ENCODE measurements at regions not wholly inside any gene's neighbourhood (a gene's known extent, or its start where the extent isn't known, plus 50 kb on each side); places are given as distances from the start of the nearest gene placed in this dataset.

GRCh38 chr6:40735521-40735920 is 148.4 kb upstream of the LRFN2 start:
- DNase-seq (no peak), ATAC-seq (no peak)
- Mint-ChIP-seq H3K27ac (no peak overlapping the region), H3K27me3 (peaks cover 13% of the 10 kb centered on the region), H3K36me3 (no peaks in the 10 kb centered on the region), H3K9me3 (ENCODE audit: low read depth) (no peaks in the 10 kb centered on the region), H3K4me3 (no peak overlapping the region), H3K4me1 (no peaks in the 10 kb centered on the region)
- CTCF ChIA-PET = no interaction called here

DNA sequence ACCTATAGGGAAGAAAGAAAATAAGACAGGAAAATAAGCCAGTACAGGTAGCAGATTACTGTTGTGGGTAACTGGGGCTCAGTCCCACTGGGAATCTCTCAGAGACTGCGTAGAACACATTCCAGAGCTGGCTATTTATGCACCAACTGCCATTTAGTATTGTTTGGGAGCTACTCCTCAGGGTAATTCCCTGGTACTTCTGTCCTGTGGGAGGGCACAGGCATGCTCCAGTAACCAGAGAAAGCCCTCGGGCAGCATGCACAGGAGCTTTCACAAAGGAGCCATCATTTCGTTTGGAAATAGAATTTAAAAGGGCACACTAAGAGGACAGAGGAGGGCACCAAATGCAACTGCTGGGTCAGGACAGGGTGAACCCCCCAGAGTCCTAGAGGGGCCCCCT is 148.0 kb upstream of the LRFN2 start:
- no peaks in the 10 kb centered on the region for H3K9me3 Mint-ChIP-seq (ENCODE audit: low read depth)
- H3K27ac Mint-ChIP-seq = no peak overlapping the region
- no peaks in the 10 kb centered on the region for H3K4me1 Mint-ChIP-seq
- H3K36me3 Mint-ChIP-seq = no peaks in the 10 kb centered on the region
- ATAC-seq (no peak), DNase-seq (no peak)
- CTCF ChIA-PET = no interaction called here
- no peak overlapping the region for H3K4me3 Mint-ChIP-seq
- peaks cover 13% of the 10 kb centered on the region for H3K27me3 Mint-ChIP-seq

- no peaks in the 10 kb centered on the region for H3K9me3 Mint-ChIP-seq (ENCODE audit: low read depth)
- no peak for DNase-seq
- H3K4me1 Mint-ChIP-seq = no peaks in the 10 kb centered on the region
- no peak overlapping the region for H3K27ac Mint-ChIP-seq
- no peak overlapping the region for H3K4me3 Mint-ChIP-seq
- ATAC-seq = no peak
- peaks cover 17% of the 10 kb centered on the region for H3K27me3 Mint-ChIP-seq
- CTCF ChIA-PET = no interaction called here
- no peaks in the 10 kb centered on the region for H3K36me3 Mint-ChIP-seq
These were observed 147.4 kb upstream of the LRFN2 start for GRCh38 chr6:40734607-40735006.

GRCh38 chr6:40733770-40734396 is 146.7 kb upstream of the LRFN2 start:
- Mint-ChIP-seq H3K27me3 (peaks cover 20% of the 10 kb centered on the region), H3K9me3 (ENCODE audit: low read depth) (no peaks in the 10 kb centered on the region), H3K4me1 (no peaks in the 10 kb centered on the region), H3K36me3 (no peaks in the 10 kb centered on the region), H3K4me3 (no peak overlapping the region), H3K27ac (no peak overlapping the region)
- DNase-seq (no peak), ATAC-seq (no peak)
- CTCF ChIA-PET = no interaction called here

GRCh38 chr6:40733290-40733689 is 146.1 kb upstream of the LRFN2 start:
- no peak overlapping the region for H3K4me3 Mint-ChIP-seq
- H3K9me3 Mint-ChIP-seq (ENCODE audit: low read depth) = no peaks in the 10 kb centered on the region
- no peak overlapping the region for H3K27ac Mint-ChIP-seq
- H3K4me1 Mint-ChIP-seq = no peaks in the 10 kb centered on the region
- H3K36me3 Mint-ChIP-seq = no peaks in the 10 kb centered on the region
- H3K27me3 Mint-ChIP-seq = peaks cover 21% of the 10 kb centered on the region
- CTCF ChIA-PET = no interaction called here
- DNase-seq = no peak
- no peak for ATAC-seq

DNA sequence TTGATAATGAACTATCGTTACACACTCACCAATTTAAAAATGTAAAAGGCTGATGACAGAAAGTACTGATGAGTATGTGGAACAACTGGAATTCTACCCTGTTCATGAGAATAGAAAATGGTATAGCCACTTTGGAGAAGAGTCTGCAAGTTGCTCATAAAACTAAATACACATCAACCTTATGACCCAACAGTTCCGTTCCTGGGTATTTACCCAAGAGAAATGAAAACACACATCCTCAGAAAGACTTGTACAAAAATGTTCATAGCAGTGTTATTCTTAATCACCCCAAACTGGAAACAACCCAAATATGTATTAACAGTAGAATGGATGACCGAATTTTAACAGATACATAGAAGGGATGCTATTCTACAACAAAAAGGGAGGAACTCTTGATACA is 145.7 kb upstream of the LRFN2 start:
- H3K36me3 Mint-ChIP-seq = no peaks in the 10 kb centered on the region
- H3K27ac Mint-ChIP-seq = no peak overlapping the region
- CTCF ChIA-PET = no interaction called here
- no peaks in the 10 kb centered on the region for H3K4me1 Mint-ChIP-seq
- peaks cover 21% of the 10 kb centered on the region for H3K27me3 Mint-ChIP-seq
- DNase-seq (no peak), ATAC-seq (no peak)
- H3K9me3 Mint-ChIP-seq (ENCODE audit: low read depth) = no peaks in the 10 kb centered on the region
- no peak overlapping the region for H3K4me3 Mint-ChIP-seq

GRCh38 chr6:40728643-40729042 is 141.5 kb upstream of the LRFN2 start:
- DNase-seq (no peak), ATAC-seq (no peak)
- H3K4me3 Mint-ChIP-seq = no peak overlapping the region
- H3K27ac Mint-ChIP-seq = no peak overlapping the region
- H3K9me3 Mint-ChIP-seq (ENCODE audit: low read depth) = no peaks in the 10 kb centered on the region
- H3K36me3 Mint-ChIP-seq = no peaks in the 10 kb centered on the region
- CTCF ChIA-PET = no interaction called here
- no peaks in the 10 kb centered on the region for H3K4me1 Mint-ChIP-seq
- H3K27me3 Mint-ChIP-seq = peaks cover 16% of the 10 kb centered on the region

DNA sequence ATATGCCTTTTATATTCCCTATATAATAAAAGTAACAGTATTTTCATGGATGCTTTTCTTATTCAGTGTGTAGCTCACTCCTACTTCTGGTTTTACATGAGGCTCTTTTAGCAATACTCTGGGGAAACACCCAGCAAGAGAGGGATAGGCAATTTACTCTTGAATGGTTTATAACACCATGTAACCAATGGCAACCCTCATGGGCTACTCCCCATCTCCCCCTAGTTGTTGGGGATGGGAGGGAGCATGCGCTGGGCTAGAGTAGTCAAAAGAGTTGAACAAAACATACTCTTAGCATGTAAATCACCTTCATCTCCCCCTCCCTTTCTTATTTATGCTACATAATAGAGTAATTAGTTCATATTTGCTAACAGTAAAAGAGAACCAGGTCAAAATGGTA is 140.1 kb upstream of the LRFN2 start:
- no peaks in the 10 kb centered on the region for H3K36me3 Mint-ChIP-seq
- H3K27ac Mint-ChIP-seq = no peak overlapping the region
- DNase-seq = no peak
- CTCF ChIA-PET = no interaction called here
- H3K4me1 Mint-ChIP-seq = no peaks in the 10 kb centered on the region
- no peak overlapping the region for H3K4me3 Mint-ChIP-seq
- ATAC-seq = no peak
- no peaks in the 10 kb centered on the region for H3K9me3 Mint-ChIP-seq (ENCODE audit: low read depth)
- peaks cover 13% of the 10 kb centered on the region for H3K27me3 Mint-ChIP-seq

- Mint-ChIP-seq H3K4me3 (no peak overlapping the region), H3K27me3 (peaks cover 13% of the 10 kb centered on the region), H3K36me3 (no peaks in the 10 kb centered on the region), H3K9me3 (ENCODE audit: low read depth) (no peaks in the 10 kb centered on the region), H3K4me1 (no peaks in the 10 kb centered on the region), H3K27ac (no peak overlapping the region)
- DNase-seq = no peak
- CTCF ChIA-PET = no interaction called here
- no peak for ATAC-seq
These were observed 139.7 kb upstream of the LRFN2 start for GRCh38 chr6:40726853-40727252.

GRCh38 chr6:40725390-40725789 is 138.2 kb upstream of the LRFN2 start:
- no peaks in the 10 kb centered on the region for H3K36me3 Mint-ChIP-seq
- no peak for ATAC-seq
- no peak overlapping the region for H3K4me3 Mint-ChIP-seq
- no peaks in the 10 kb centered on the region for H3K9me3 Mint-ChIP-seq (ENCODE audit: low read depth)
- no peaks in the 10 kb centered on the region for H3K4me1 Mint-ChIP-seq
- CTCF ChIA-PET = no interaction called here
- no peak overlapping the region for H3K27ac Mint-ChIP-seq
- no peak for DNase-seq
- peaks cover 9% of the 10 kb centered on the region for H3K27me3 Mint-ChIP-seq

DNA sequence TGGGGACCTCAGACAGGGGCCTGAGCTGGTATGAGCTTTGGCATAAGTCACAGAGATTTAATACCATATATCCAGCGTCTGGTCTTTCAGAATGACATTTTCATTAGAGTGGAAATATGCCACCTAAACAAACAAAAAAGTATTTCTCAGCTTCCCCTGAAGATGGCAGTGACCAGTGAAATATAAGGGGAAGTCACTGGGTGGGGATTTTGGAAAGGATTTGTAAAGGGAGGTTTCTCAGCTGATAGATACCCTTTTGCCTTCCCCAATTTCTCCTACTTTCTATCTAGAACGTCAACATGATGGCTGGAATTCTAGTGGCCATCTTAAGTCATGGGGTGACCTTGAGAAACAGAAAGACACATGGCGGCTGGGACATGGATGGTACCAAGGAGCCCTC is 137.7 kb upstream of the LRFN2 start:
- H3K27ac Mint-ChIP-seq = no peak overlapping the region
- H3K4me1 Mint-ChIP-seq = no peaks in the 10 kb centered on the region
- CTCF ChIA-PET = no interaction called here
- no peaks in the 10 kb centered on the region for H3K9me3 Mint-ChIP-seq (ENCODE audit: low read depth)
- no peak overlapping the region for H3K4me3 Mint-ChIP-seq
- H3K36me3 Mint-ChIP-seq = no peaks in the 10 kb centered on the region
- peaks cover 8% of the 10 kb centered on the region for H3K27me3 Mint-ChIP-seq
- no peak for ATAC-seq
- DNase-seq = no peak

DNA sequence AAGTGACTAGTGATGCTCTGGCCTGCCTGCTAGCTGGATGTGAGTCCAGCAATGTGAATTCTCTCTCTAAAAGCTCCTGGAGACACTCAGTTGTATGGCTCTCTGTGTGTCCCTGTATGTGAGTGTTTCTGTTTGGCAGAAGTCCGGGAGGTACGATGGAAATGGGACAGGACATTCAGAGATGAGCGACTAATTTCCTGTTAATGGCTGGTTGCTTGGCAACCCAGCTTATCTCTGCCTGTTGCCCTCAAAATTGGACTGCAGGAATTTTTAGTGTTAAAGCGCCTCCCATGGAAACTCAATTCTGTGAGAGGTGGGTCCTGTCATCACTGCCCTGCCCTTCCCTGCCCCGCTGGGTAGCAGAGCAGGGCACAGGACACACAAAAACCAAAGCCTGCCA is 136.8 kb upstream of the LRFN2 start:
- no peak for DNase-seq
- no peaks in the 10 kb centered on the region for H3K9me3 Mint-ChIP-seq (ENCODE audit: low read depth)
- no peaks in the 10 kb centered on the region for H3K36me3 Mint-ChIP-seq
- peaks cover 3% of the 10 kb centered on the region for H3K27me3 Mint-ChIP-seq
- H3K4me1 Mint-ChIP-seq = peaks cover 4% of the 10 kb centered on the region
- CTCF ChIA-PET = no interaction called here
- H3K27ac Mint-ChIP-seq = no peak overlapping the region
- no peak overlapping the region for H3K4me3 Mint-ChIP-seq
- no peak for ATAC-seq

GRCh38 chr6:40722553-40723258 is 135.5 kb upstream of the LRFN2 start:
- Mint-ChIP-seq H3K27ac (no peak overlapping the region), H3K9me3 (ENCODE audit: low read depth) (no peaks in the 10 kb centered on the region), H3K4me1 (peaks cover 4% of the 10 kb centered on the region), H3K4me3 (no peak overlapping the region), H3K27me3 (peaks cover 2% of the 10 kb centered on the region), H3K36me3 (no peaks in the 10 kb centered on the region)
- CTCF ChIA-PET = no interaction called here
- DNase-seq (no peak), ATAC-seq (no peak)

DNA sequence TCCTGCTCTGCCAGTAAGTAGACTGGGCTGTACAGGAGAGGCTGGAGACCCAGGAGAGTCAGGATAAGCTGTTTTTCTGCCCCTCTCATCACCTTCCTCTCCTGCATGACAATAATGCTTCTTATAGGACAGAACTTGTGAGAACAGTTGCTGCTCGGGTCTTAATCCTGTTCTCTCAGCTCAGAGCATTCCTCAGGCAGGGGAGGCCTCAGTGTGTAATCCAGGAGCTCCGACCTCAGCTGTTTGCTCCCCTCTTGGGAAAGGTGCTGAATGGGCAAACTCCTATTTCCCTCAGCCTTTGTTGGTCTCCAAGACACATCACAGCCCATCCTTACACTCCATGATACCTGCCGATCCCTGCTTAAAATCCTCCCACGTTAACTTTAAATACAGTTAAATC is 134.9 kb upstream of the LRFN2 start:
- Mint-ChIP-seq H3K27me3 (peaks cover 6% of the 10 kb centered on the region), H3K4me3 (no peak overlapping the region), H3K36me3 (no peaks in the 10 kb centered on the region), H3K4me1 (peaks cover 4% of the 10 kb centered on the region), H3K9me3 (ENCODE audit: low read depth) (no peaks in the 10 kb centered on the region), H3K27ac (no peak overlapping the region)
- ATAC-seq = no peak
- DNase-seq = no peak
- CTCF ChIA-PET = no interaction called here

All from activated CD8-positive, alpha-beta memory T cell treated with anti-CD3 and anti-CD28 coated beads, Interleukin-2, amount 10 ng/mL, durations not matched to agents 7 days and 5 days (primary cell).